ENCODE measurements at regions not wholly inside any gene's neighbourhood (a gene's known extent, or its start where the extent isn't known, plus 50 kb on each side); places are given as distances from the start of the nearest gene placed in this dataset.

DNA sequence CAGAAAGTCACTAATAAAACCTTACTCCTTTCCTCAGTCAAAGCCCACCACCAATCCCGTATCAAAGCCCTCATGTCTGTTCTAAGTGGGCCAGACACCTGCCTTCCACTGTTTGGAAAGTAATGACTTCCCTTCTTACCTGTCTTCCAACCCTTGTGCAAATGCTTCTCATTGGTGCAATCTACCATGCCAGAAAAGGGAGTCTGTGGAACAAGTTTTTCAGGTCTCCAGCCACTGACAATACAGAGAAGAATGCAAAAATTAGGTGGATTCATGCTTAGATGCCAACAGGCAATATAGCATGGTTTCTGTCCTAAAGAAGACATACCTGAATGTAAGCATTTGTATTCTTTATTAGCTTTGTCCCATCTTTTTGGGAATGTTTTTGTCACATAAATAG is 1140.6 kb upstream of the LRRTM1 start:
- H3K9me3 ChIP-seq (ENCODE audit: control insufficient read depth, low read depth, low read length), result no peaks in the 10 kb centered on the region
- H3K27ac ChIP-seq (ENCODE audit: control insufficient read depth, insufficient read depth, low read length), result no peak overlapping the region
- no peak overlapping the region for H2AFZ ChIP-seq (ENCODE audit: control insufficient read depth, low read length)
- no peak overlapping the region for H3K4me2 ChIP-seq (ENCODE audit: control insufficient read depth, extremely low read depth, insufficient read depth, low read depth, low read length)
- H3K27me3 ChIP-seq (ENCODE audit: control insufficient read depth, extremely low read depth, insufficient read depth, low read length), result no peaks in the 10 kb centered on the region
- no peak for FAIRE-seq
- no peaks in the 10 kb centered on the region for H3K9me1 ChIP-seq (ENCODE audit: control insufficient read depth, extremely low read depth, insufficient read depth, low read length)
- H3K4me3 ChIP-seq (ENCODE audit: control insufficient read depth in 2 of 3, extremely low read depth in 1 of 3, insufficient read depth in 2 of 3, low read depth in 1 of 3, low read length in 3 of 3), result no peak overlapping the region
- dilution Hi-C loops (cut with MboI; ENCODE audit: extremely low pct_ligation_motif_present, low sequenced_read_pairs), result no loop called here
- no peaks in the 10 kb centered on the region for H4K20me1 ChIP-seq (ENCODE audit: control insufficient read depth, extremely low read depth, insufficient read depth, low read length)
- no peaks in the 10 kb centered on the region for H3K36me3 ChIP-seq (ENCODE audit: control insufficient read depth in 2 of 2, extremely low read depth in 1 of 2, insufficient read depth in 2 of 2, low read length in 2 of 2)
- no peaks in the 10 kb centered on the region for H3K4me1 ChIP-seq (ENCODE audit: control insufficient read depth, extremely low read depth, insufficient read depth, low read length)
- H3K79me2 ChIP-seq (ENCODE audit: control insufficient read depth, insufficient read depth, low read length), result no peaks in the 10 kb centered on the region
- no peak overlapping the region for H3K9ac ChIP-seq (ENCODE audit: control insufficient read depth, extremely low read depth, insufficient read depth, low read length)
- TF ChIP-seq EZH2 (IDR thresholded peaks at IDR 0.05; ENCODE audit: low read length), result no peak
- TF ChIP-seq, protein P1, sequence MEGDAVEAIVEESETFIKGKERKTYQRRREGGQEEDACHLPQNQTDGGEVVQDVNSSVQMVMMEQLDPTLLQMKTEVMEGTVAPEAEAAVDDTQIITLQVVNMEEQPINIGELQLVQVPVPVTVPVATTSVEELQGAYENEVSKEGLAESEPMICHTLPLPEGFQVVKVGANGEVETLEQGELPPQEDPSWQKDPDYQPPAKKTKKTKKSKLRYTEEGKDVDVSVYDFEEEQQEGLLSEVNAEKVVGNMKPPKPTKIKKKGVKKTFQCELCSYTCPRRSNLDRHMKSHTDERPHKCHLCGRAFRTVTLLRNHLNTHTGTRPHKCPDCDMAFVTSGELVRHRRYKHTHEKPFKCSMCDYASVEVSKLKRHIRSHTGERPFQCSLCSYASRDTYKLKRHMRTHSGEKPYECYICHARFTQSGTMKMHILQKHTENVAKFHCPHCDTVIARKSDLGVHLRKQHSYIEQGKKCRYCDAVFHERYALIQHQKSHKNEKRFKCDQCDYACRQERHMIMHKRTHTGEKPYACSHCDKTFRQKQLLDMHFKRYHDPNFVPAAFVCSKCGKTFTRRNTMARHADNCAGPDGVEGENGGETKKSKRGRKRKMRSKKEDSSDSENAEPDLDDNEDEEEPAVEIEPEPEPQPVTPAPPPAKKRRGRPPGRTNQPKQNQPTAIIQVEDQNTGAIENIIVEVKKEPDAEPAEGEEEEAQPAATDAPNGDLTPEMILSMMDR (optimal IDR thresholded peaks at IDR 0.05 in 1 of 3, IDR thresholded peaks at IDR 0.05 in 1 of 3, conservative IDR thresholded peaks at IDR 0.05 in 1 of 3; ENCODE audit: extremely low read depth in 1 of 3, insufficient read depth in 2 of 3, low read length in 3 of 3), result no peak
- DNase-seq (ENCODE audit: low read depth, low spot score), result no peak

GRCh38 chr2:81437456-81438000 is 1133.0 kb upstream of the LRRTM1 start:
- H3K4me1 ChIP-seq (ENCODE audit: control insufficient read depth, extremely low read depth, insufficient read depth, low read length), result no peaks in the 10 kb centered on the region
- H3K27ac ChIP-seq (ENCODE audit: control insufficient read depth, insufficient read depth, low read length), result no peak overlapping the region
- TF ChIP-seq, protein P1 (optimal IDR thresholded peaks at IDR 0.05 in 1 of 3, IDR thresholded peaks at IDR 0.05 in 1 of 3, conservative IDR thresholded peaks at IDR 0.05 in 1 of 3; ENCODE audit: extremely low read depth in 1 of 3, insufficient read depth in 2 of 3, low read length in 3 of 3), result no peak
- no peak for TF ChIP-seq EZH2 (IDR thresholded peaks at IDR 0.05; ENCODE audit: low read length)
- H3K9me3 ChIP-seq (ENCODE audit: control insufficient read depth, low read depth, low read length), result no peaks in the 10 kb centered on the region
- no peaks in the 10 kb centered on the region for H3K27me3 ChIP-seq (ENCODE audit: control insufficient read depth, extremely low read depth, insufficient read depth, low read length)
- no peaks in the 10 kb centered on the region for H4K20me1 ChIP-seq (ENCODE audit: control insufficient read depth, extremely low read depth, insufficient read depth, low read length)
- no peaks in the 10 kb centered on the region for H3K36me3 ChIP-seq (ENCODE audit: control insufficient read depth in 2 of 2, extremely low read depth in 1 of 2, insufficient read depth in 2 of 2, low read length in 2 of 2)
- H3K4me3 ChIP-seq (ENCODE audit: control insufficient read depth in 2 of 3, extremely low read depth in 1 of 3, insufficient read depth in 2 of 3, low read depth in 1 of 3, low read length in 3 of 3), result no peak overlapping the region
- no peaks in the 10 kb centered on the region for H3K79me2 ChIP-seq (ENCODE audit: control insufficient read depth, insufficient read depth, low read length)
- no peak overlapping the region for H3K9ac ChIP-seq (ENCODE audit: control insufficient read depth, extremely low read depth, insufficient read depth, low read length)
- no peak overlapping the region for H2AFZ ChIP-seq (ENCODE audit: control insufficient read depth, low read length)
- no peak for FAIRE-seq
- H3K9me1 ChIP-seq (ENCODE audit: control insufficient read depth, extremely low read depth, insufficient read depth, low read length), result no peaks in the 10 kb centered on the region
- no peak overlapping the region for H3K4me2 ChIP-seq (ENCODE audit: control insufficient read depth, extremely low read depth, insufficient read depth, low read depth, low read length)
- dilution Hi-C loops (cut with MboI; ENCODE audit: extremely low pct_ligation_motif_present, low sequenced_read_pairs), result no loop called here
- DNase-seq (ENCODE audit: low read depth, low spot score), result no peak
